Progenitor cell of endocrine pancreas (in vitro differentiated cells): ENCODE measurements at regions not wholly inside any gene's neighbourhood (a gene's known extent, or its start where the extent isn't known, plus 50 kb on each side); places are given as distances from the start of the nearest gene placed in this dataset.

Source experiments
- DNase-seq: peaks from one replicate; pipeline ENCODE4 v3.0.0; 2021; ENCODE audit warnings: low spot score; ENCODE audit not compliant: unreplicated experiment
- H3K27ac Mint-ChIP-seq: 2 replicates; pipeline ENCODE4 v1.8.0; 2021; ENCODE audit warnings: mild to moderate bottlenecking, moderate library complexity, mixed read lengths
- H3K27me3 Mint-ChIP-seq: 2 replicates; pipeline ENCODE4 v1.8.0; 2021; ENCODE audit warnings: mixed read lengths
- H3K36me3 Mint-ChIP-seq: 2 replicates; pipeline ENCODE4 v1.8.0; 2022; ENCODE audit warnings: mixed read lengths; ENCODE audit not compliant: insufficient read depth
- H3K4me1 Mint-ChIP-seq: 2 replicates; pipeline ENCODE4 v1.8.0; 2021; ENCODE audit warnings: low read depth, mixed read lengths
- H3K4me3 Mint-ChIP-seq: 2 replicates; pipeline ENCODE4 v1.8.0; 2021; ENCODE audit warnings: low read depth, mild to moderate bottlenecking, moderate library complexity, mixed read lengths
- H3K9me3 Mint-ChIP-seq: 2 replicates; pipeline ENCODE4 v1.8.0; 2021; ENCODE audit warnings: low read depth, mixed read lengths
- CTCF ChIP-seq: fragments of 200-600 bp; sonication (generic); IDR thresholded peaks from one replicate; pipeline ENCODE4 v1.5.0; 2021; ENCODE audit warnings: antibody characterized with exemption, mild to moderate bottlenecking; ENCODE audit not compliant: unreplicated experiment

- no peak overlapping the region for H3K4me3 Mint-ChIP-seq
- no peak for DNase-seq
- no peak for TF ChIP-seq CTCF
- no peaks in the 10 kb centered on the region for H3K36me3 Mint-ChIP-seq
- H3K27me3 Mint-ChIP-seq, result no peaks in the 10 kb centered on the region
- no peaks in the 10 kb centered on the region for H3K9me3 Mint-ChIP-seq
- H3K4me1 Mint-ChIP-seq, result no peaks in the 10 kb centered on the region
- no peak overlapping the region for H3K27ac Mint-ChIP-seq
Measured at GRCh38 chr4:60117726-60118323, 1082.3 kb upstream of the ADGRL3 start.

GRCh38 chr4:60122820-60123219 lies 1077.3 kb upstream of the ADGRL3 start:
- H3K9me3 Mint-ChIP-seq, result no peaks in the 10 kb centered on the region
- H3K4me3 Mint-ChIP-seq, result no peak overlapping the region
- TF ChIP-seq CTCF, result no peak
- no peaks in the 10 kb centered on the region for H3K4me1 Mint-ChIP-seq
- H3K27me3 Mint-ChIP-seq, result no peaks in the 10 kb centered on the region
- no peaks in the 10 kb centered on the region for H3K36me3 Mint-ChIP-seq
- H3K27ac Mint-ChIP-seq, result no peak overlapping the region
- DNase-seq, result no peak

GRCh38 chr4:60128888-60129287 lies 1071.2 kb upstream of the ADGRL3 start:
- no peak for TF ChIP-seq CTCF
- no peak overlapping the region for H3K27ac Mint-ChIP-seq
- H3K4me1 Mint-ChIP-seq, result peaks cover 2% of the 10 kb centered on the region
- no peak overlapping the region for H3K4me3 Mint-ChIP-seq
- H3K36me3 Mint-ChIP-seq, result no peaks in the 10 kb centered on the region
- no peak for DNase-seq
- no peaks in the 10 kb centered on the region for H3K9me3 Mint-ChIP-seq
- H3K27me3 Mint-ChIP-seq, result no peaks in the 10 kb centered on the region

- Mint-ChIP-seq H3K4me1 (peaks cover 2% of the 10 kb centered on the region), H3K27ac (no peak overlapping the region), H3K9me3 (no peaks in the 10 kb centered on the region)
Measured at GRCh38 chr4:60129740-60130139, 1070.4 kb upstream of the ADGRL3 start.

GRCh38 chr4:60133375-60133774 lies 1066.8 kb upstream of the ADGRL3 start:
- no peaks in the 10 kb centered on the region for H3K9me3 Mint-ChIP-seq
- DNase-seq, result no peak
- TF ChIP-seq CTCF, result no peak
- no peak overlapping the region for H3K27ac Mint-ChIP-seq
- H3K27me3 Mint-ChIP-seq, result no peaks in the 10 kb centered on the region
- H3K4me1 Mint-ChIP-seq, result peaks cover 2% of the 10 kb centered on the region
- no peaks in the 10 kb centered on the region for H3K36me3 Mint-ChIP-seq
- no peak overlapping the region for H3K4me3 Mint-ChIP-seq

More at GRCh38 chr4:60129740-60130139, 1070.4 kb upstream of the ADGRL3 start:
- DNase-seq, result no peak
- Mint-ChIP-seq H3K27me3 (no peaks in the 10 kb centered on the region), H3K4me3 (no peak overlapping the region), H3K36me3 (no peaks in the 10 kb centered on the region)
- TF ChIP-seq CTCF, result no peak
